NCI-H82 (cell line): ENCODE measurements at regions not wholly inside any gene's neighbourhood (a gene's known extent, or its start where the extent isn't known, plus 50 kb on each side); places are given as distances from the start of the nearest gene placed in this dataset.

Source experiments
- DNase-seq: peaks from one replicate; lab custom pipeline; 2025; lab: John Stamatoyannopoulos, UW

- no peak for DNase-seq
These were observed 59.5 kb upstream of the HGFAC start for GRCh38 chr4:3382251-3382650.

GRCh38 chr4:3384391-3384770 is 57.4 kb upstream of the HGFAC start:
- no peak for DNase-seq

- no peak for DNase-seq
These were observed 56.7 kb upstream of the HGFAC start for GRCh38 chr4:3384771-3385710.

- no peak for DNase-seq
These were observed 55.9 kb upstream of the HGFAC start for GRCh38 chr4:3385711-3386420.

GRCh38 chr4:3386526-3386925 is 55.2 kb upstream of the HGFAC start:
- DNase-seq = no peak

- DNase-seq = no peak
These were observed 54.4 kb upstream of the HGFAC start for GRCh38 chr4:3387154-3387942.

GRCh38 chr4:3387943-3388361 is 53.8 kb upstream of the HGFAC start:
- no peak for DNase-seq

- no peak for DNase-seq
These were observed 53.1 kb upstream of the HGFAC start for GRCh38 chr4:3388471-3389232.

- DNase-seq = no peak
These were observed 52.2 kb upstream of the HGFAC start for GRCh38 chr4:3389233-3390215.

- DNase-seq = no peak
These were observed 51.4 kb upstream of the HGFAC start for GRCh38 chr4:3390288-3390811.

- no peak for DNase-seq
These were observed 50.3 kb upstream of the HGFAC start for GRCh38 chr4:3391422-3391821.
